ENCODE measurements at regions not wholly inside any gene's neighbourhood (a gene's known extent, or its start where the extent isn't known, plus 50 kb on each side); places are given as distances from the start of the nearest gene placed in this dataset.
"Not testable (repeated sequence)": the region's sequence is repeated elsewhere in the genome, so short reads cannot be mapped to it uniquely, and the experiment has no call there.

DNA sequence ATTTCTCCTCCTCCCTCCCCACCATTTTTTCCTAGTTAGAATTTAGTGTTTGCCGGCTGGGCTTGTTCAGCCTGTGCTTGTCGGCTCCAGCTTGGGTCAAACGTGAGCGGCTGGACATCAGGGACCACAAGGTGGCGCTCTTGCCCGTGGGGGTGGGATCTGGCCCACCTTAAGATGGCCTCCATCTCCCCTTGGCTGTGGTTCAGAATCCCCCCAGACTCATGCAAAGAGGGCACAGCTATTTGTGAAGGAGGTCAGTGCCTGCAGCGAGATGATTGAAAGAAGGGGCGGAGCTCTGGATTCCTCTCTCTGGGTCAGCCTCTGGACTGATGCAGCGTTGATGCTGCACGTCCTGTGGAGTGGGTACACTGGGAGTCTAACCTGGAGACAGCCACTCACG lies 283.3 kb upstream of the TUT7 start:
- DNase-seq (peak; percentile 50), ATAC-seq (no peak)
- Mint-ChIP-seq H3K4me1 (no peaks in the 10 kb centered on the region), H3K27me3 (peaks cover 17% of the 10 kb centered on the region), H3K9me3 (ENCODE audit: low read depth) (no peaks in the 10 kb centered on the region), H3K4me3 (no peak overlapping the region), H3K36me3 (ENCODE audit: low read depth) (no peaks in the 10 kb centered on the region), H3K27ac (no peak overlapping the region)
- intact Hi-C loops (cut with DNase I, micrococcal nuclease): loop anchor here (5.0 kb wide), 1 partner anchor 685 kb away; no protein-coding TSS in a partner anchor
- POLR2A ChIA-PET: no interaction called here
- CTCF ChIA-PET: interaction anchor here (0.6 to 1.6 kb wide), 9 partner anchors 9 to 787 kb away, joined by 3 to 7 read pairs (median 3); no protein-coding TSS in a partner anchor

GRCh38 chr9:86636519-86636918 lies 282.3 kb upstream of the TUT7 start:
- CTCF ChIA-PET: interaction anchor here (1.3 kb wide), 1 partner anchor 12 kb away, joined by 4 read pairs; no protein-coding TSS in a partner anchor
- intact Hi-C loops (cut with DNase I, micrococcal nuclease): loop anchor here (5.0 kb wide), 1 partner anchor 686 kb away; no protein-coding TSS in a partner anchor
- H3K4me3 Mint-ChIP-seq: no peak overlapping the region
- no peaks in the 10 kb centered on the region for H3K36me3 Mint-ChIP-seq (ENCODE audit: low read depth)
- no peaks in the 10 kb centered on the region for H3K4me1 Mint-ChIP-seq
- DNase-seq: no peak
- peaks cover 17% of the 10 kb centered on the region for H3K27me3 Mint-ChIP-seq
- POLR2A ChIA-PET: no interaction called here
- no peak for ATAC-seq
- H3K9me3 Mint-ChIP-seq (ENCODE audit: low read depth): no peaks in the 10 kb centered on the region
- no peak overlapping the region for H3K27ac Mint-ChIP-seq

- intact Hi-C loops (cut with DNase I, micrococcal nuclease): loop anchor here (5.0 kb wide), 1 partner anchor 686 kb away; no protein-coding TSS in a partner anchor
- Mint-ChIP-seq H3K4me3 (no peak overlapping the region), H3K36me3 (ENCODE audit: low read depth) (no peaks in the 10 kb centered on the region), H3K9me3 (ENCODE audit: low read depth) (no peaks in the 10 kb centered on the region), H3K27me3 (peaks cover 17% of the 10 kb centered on the region), H3K27ac (no peak overlapping the region), H3K4me1 (no peaks in the 10 kb centered on the region)
- DNase-seq: no peak
- ChIA-PET POLR2A (no interaction called here), CTCF (interaction anchor here (0.7 to 0.9 kb wide), 2 partner anchors 10 to 316 kb away, joined by 3 read pairs; no protein-coding TSS in a partner anchor)
- no peak for ATAC-seq
These were observed 281.8 kb upstream of the TUT7 start for GRCh38 chr9:86636038-86636437.

GRCh38 chr9:86634501-86634900 lies 280.3 kb upstream of the TUT7 start:
- H3K36me3 Mint-ChIP-seq (ENCODE audit: low read depth): no peaks in the 10 kb centered on the region
- intact Hi-C loops (cut with DNase I, micrococcal nuclease): no loop called here
- H3K27me3 Mint-ChIP-seq: peaks cover 17% of the 10 kb centered on the region
- no peak for DNase-seq
- no peaks in the 10 kb centered on the region for H3K4me1 Mint-ChIP-seq
- no peak overlapping the region for H3K4me3 Mint-ChIP-seq
- H3K9me3 Mint-ChIP-seq (ENCODE audit: low read depth): no peaks in the 10 kb centered on the region
- H3K27ac Mint-ChIP-seq: no peak overlapping the region
- POLR2A ChIA-PET: no interaction called here
- CTCF ChIA-PET: no interaction called here
- ATAC-seq: no peak

DNA sequence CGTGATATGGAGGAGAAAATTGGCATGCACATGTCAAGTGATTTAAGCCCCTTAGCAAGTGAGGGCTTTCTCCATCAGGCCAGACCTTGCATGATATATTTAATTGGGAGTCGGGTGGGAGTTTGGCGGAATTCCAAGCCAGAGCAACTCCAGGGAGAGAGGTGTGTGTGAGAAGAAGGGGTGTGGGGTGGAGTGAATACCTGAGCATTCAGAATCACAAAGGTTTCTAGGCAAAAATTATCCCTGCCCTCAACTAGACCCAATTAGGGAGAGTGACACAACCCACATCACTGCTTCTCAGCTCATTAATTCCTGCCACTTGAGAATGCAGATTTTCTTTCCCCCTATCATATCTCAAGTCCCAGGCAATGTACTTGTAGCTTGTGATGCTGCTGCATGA lies 279.7 kb upstream of the TUT7 start:
- H3K4me1 Mint-ChIP-seq: no peaks in the 10 kb centered on the region

GRCh38 chr9:86632537-86632936 lies 278.3 kb upstream of the TUT7 start:
- Mint-ChIP-seq H3K27ac (no peak overlapping the region), H3K36me3 (ENCODE audit: low read depth) (no peaks in the 10 kb centered on the region), H3K4me1 (no peaks in the 10 kb centered on the region), H3K9me3 (ENCODE audit: low read depth) (no peaks in the 10 kb centered on the region), H3K4me3 (no peak overlapping the region), H3K27me3 (peaks cover 15% of the 10 kb centered on the region)
- DNase-seq (no peak), ATAC-seq (no peak)
- CTCF ChIA-PET: no interaction called here
- POLR2A ChIA-PET: no interaction called here
- intact Hi-C loops (cut with DNase I, micrococcal nuclease): no loop called here

More for the DNA sequence above, 279.7 kb upstream of the TUT7 start:
- peaks cover 17% of the 10 kb centered on the region for H3K27me3 Mint-ChIP-seq
- no peak overlapping the region for H3K27ac Mint-ChIP-seq
- ATAC-seq (no peak), DNase-seq (no peak)
- intact Hi-C loops (cut with DNase I, micrococcal nuclease): no loop called here
- H3K9me3 Mint-ChIP-seq (ENCODE audit: low read depth): no peaks in the 10 kb centered on the region
- no peak overlapping the region for H3K4me3 Mint-ChIP-seq
- ChIA-PET CTCF (no interaction called here), POLR2A (no interaction called here)
- no peaks in the 10 kb centered on the region for H3K36me3 Mint-ChIP-seq (ENCODE audit: low read depth)

GRCh38 chr9:86629530-86629929 lies 275.3 kb upstream of the TUT7 start:
- H3K36me3 Mint-ChIP-seq (ENCODE audit: low read depth): no peaks in the 10 kb centered on the region
- ChIA-PET POLR2A (no interaction called here), CTCF (no interaction called here)
- no peak for ATAC-seq
- no peak overlapping the region for H3K27ac Mint-ChIP-seq
- intact Hi-C loops (cut with DNase I, micrococcal nuclease): no loop called here
- no peaks in the 10 kb centered on the region for H3K9me3 Mint-ChIP-seq (ENCODE audit: low read depth)
- no peak overlapping the region for H3K4me3 Mint-ChIP-seq
- no peak for DNase-seq
- no peaks in the 10 kb centered on the region for H3K4me1 Mint-ChIP-seq
- H3K27me3 Mint-ChIP-seq: peaks cover 2% of the 10 kb centered on the region

DNA sequence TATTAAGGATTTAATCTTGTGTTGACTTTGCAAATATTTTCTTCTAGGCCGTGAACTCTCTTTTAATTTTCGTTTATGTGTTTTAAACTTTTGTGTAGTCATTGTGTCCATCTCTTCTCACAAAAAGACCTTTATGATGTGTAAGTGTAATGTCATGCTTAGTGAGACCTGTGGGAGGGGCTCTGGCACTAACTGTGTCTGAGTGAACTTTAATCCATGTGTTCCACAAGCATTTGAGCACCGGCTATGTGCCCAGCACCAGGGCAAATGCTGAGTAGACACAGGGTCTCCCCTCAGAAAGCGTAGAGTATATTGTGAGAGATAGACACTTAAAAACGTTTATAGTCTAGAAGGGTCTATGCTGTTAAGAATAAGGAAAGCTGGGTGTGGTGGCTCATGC lies 272.6 kb upstream of the TUT7 start:
- no peaks in the 10 kb centered on the region for H3K4me1 Mint-ChIP-seq
- H3K27me3 Mint-ChIP-seq: no peaks in the 10 kb centered on the region
- POLR2A ChIA-PET: interaction anchor here (0.6 kb wide), 1 partner anchor 102 kb away, joined by 3 read pairs; no protein-coding TSS in a partner anchor
- CTCF ChIA-PET: no interaction called here
- H3K9me3 Mint-ChIP-seq (ENCODE audit: low read depth): no peaks in the 10 kb centered on the region
- no peak overlapping the region for H3K27ac Mint-ChIP-seq
- DNase-seq (no peak), ATAC-seq (no peak)
- no peaks in the 10 kb centered on the region for H3K36me3 Mint-ChIP-seq (ENCODE audit: low read depth)
- H3K4me3 Mint-ChIP-seq: no peak overlapping the region
- intact Hi-C loops (cut with DNase I, micrococcal nuclease): no loop called here

DNA sequence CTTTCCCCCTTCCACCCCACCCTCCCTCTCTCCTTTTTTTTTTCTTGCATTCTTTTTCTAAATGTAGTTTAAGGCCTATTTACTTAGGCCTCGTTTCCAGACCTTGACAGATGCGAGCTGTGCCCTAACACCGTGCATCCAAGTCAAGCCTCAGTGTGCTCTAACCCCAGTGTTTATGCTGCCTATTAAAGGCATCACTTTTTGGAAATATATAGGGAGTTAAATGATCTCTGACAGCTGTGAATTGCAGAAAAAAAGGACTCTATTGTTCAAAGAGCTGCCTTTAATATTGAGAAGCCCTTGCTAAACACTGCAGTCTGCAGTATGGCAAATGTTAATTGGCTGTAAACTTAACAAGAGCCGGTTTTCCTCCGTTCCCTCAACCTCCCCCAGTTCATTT lies 270.4 kb upstream of the TUT7 start:
- no peak overlapping the region for H3K4me3 Mint-ChIP-seq
- intact Hi-C loops (cut with DNase I, micrococcal nuclease): no loop called here

GRCh38 chr9:86614871-86615849 lies 260.9 kb upstream of the TUT7 start:
- Mint-ChIP-seq H3K4me1 (no peaks in the 10 kb centered on the region), H3K36me3 (ENCODE audit: low read depth) (no peaks in the 10 kb centered on the region), H3K27ac (no peak overlapping the region), H3K9me3 (ENCODE audit: low read depth) (no peaks in the 10 kb centered on the region), H3K4me3 (no peak overlapping the region), H3K27me3 (peaks cover 7% of the 10 kb centered on the region)
- CTCF ChIA-PET: interaction anchor here (0.8 to 1.4 kb wide), 3 partner anchors 9 to 660 kb away, joined by 3 to 5 read pairs (median 4); no protein-coding TSS in a partner anchor
- ATAC-seq (no peak), DNase-seq (peak; percentile 36)
- POLR2A ChIA-PET: no interaction called here
- intact Hi-C loops (cut with DNase I, micrococcal nuclease): loop anchor here in 1 of 2 experiments (1.0 kb wide), 1 partner anchor 709 kb away; no protein-coding TSS in a partner anchor

More for the DNA sequence above, 270.4 kb upstream of the TUT7 start:
- ATAC-seq (no peak), DNase-seq (no peak)
- no peaks in the 10 kb centered on the region for H3K36me3 Mint-ChIP-seq (ENCODE audit: low read depth)
- no peaks in the 10 kb centered on the region for H3K9me3 Mint-ChIP-seq (ENCODE audit: low read depth)
- no peaks in the 10 kb centered on the region for H3K4me1 Mint-ChIP-seq
- no peak overlapping the region for H3K27ac Mint-ChIP-seq
- POLR2A ChIA-PET: no interaction called here
- no peaks in the 10 kb centered on the region for H3K27me3 Mint-ChIP-seq
- CTCF ChIA-PET: interaction anchor here (0.8 to 0.9 kb wide), 2 partner anchors 10 to 13 kb away, joined by 3 to 4 read pairs; no protein-coding TSS in a partner anchor

- H3K4me1 Mint-ChIP-seq: no peaks in the 10 kb centered on the region
- CTCF ChIA-PET: interaction anchor here (0.6 to 1.0 kb wide), 3 partner anchors 12 to 711 kb away, joined by 3 read pairs; no protein-coding TSS in a partner anchor
- POLR2A ChIA-PET: no interaction called here
These were observed 259.7 kb upstream of the TUT7 start for GRCh38 chr9:86613943-86614342.

GRCh38 chr9:86611534-86611933 lies 257.3 kb upstream of the TUT7 start:
- CTCF ChIA-PET; H3K36me3 Mint-ChIP-seq (ENCODE audit: low read depth); ATAC-seq; DNase-seq; H3K9me3 Mint-ChIP-seq (ENCODE audit: low read depth); H3K27me3 Mint-ChIP-seq; POLR2A ChIA-PET; H3K4me1 Mint-ChIP-seq; H3K4me3 Mint-ChIP-seq; H3K27ac Mint-ChIP-seq; intact Hi-C loops (cut with DNase I, micrococcal nuclease): not testable (repeated sequence)

More at GRCh38 chr9:86613943-86614342, 259.7 kb upstream of the TUT7 start:
- H3K27me3 Mint-ChIP-seq: peaks cover 7% of the 10 kb centered on the region
- no peak overlapping the region for H3K27ac Mint-ChIP-seq
- no peaks in the 10 kb centered on the region for H3K9me3 Mint-ChIP-seq (ENCODE audit: low read depth)
- H3K36me3 Mint-ChIP-seq (ENCODE audit: low read depth): no peaks in the 10 kb centered on the region
- ATAC-seq (no peak), DNase-seq (no peak)
- H3K4me3 Mint-ChIP-seq: no peak overlapping the region
- intact Hi-C loops (cut with DNase I, micrococcal nuclease): no loop called here

All from activated CD4-positive, alpha-beta T cell treated with anti-CD3 and anti-CD28 coated beads for 36 hours (primary cell).